ENCODE measurements at regions not wholly inside any gene's neighbourhood (a gene's known extent, or its start where the extent isn't known, plus 50 kb on each side); places are given as distances from the start of the nearest gene placed in this dataset.

GRCh38 chrY:7878719-7879118 lies 967.2 kb upstream of the AMELY start:
- Histone ChIP-seq H3K9me3 (ENCODE audit: low read length) (no peaks in the 10 kb centered on the region), H3K9me2 (ENCODE audit: insufficient read depth, low read length) (no peaks in the 10 kb centered on the region), H3K4me3 (ENCODE audit: low read depth, low read length, poor library complexity, severe bottlenecking) (no peak overlapping the region), H3K4me1 (ENCODE audit: insufficient read depth, low read length, poor library complexity, severe bottlenecking) (no peaks in the 10 kb centered on the region), H3K36me3 (ENCODE audit: insufficient read depth, low read length) (no peaks in the 10 kb centered on the region), H3K4me2 (ENCODE audit: low read length) (no peak overlapping the region), H3K27ac (ENCODE audit: low read depth, low read length, poor library complexity, severe bottlenecking) (no peak overlapping the region), H4K20me1 (ENCODE audit: insufficient read depth, low read length) (no peaks in the 10 kb centered on the region), H2AFZ (ENCODE audit: low read length) (no peak overlapping the region), H3K79me2 (ENCODE audit: insufficient read depth, low read depth, low read length) (no peaks in the 10 kb centered on the region)
- DNase-seq (ENCODE audit: low spot score): no peak
- ChIA-PET POLR2A (no interaction called here), CTCF (ENCODE audit: unreplicated experiment) (no interaction called here)
- TF ChIP-seq CTCF (conservative IDR thresholded peaks at IDR 0.05; ENCODE audit: low read length) (no peak), EZH2phosphoT487 (IDR thresholded peaks at IDR 0.05; ENCODE audit: borderline replicate concordance, low read depth, low read length) (no peak)
- BruUV-seq (replicated peaks): no TSS peak
- intact Hi-C loops (cut with micrococcal nuclease; ENCODE audit: unreplicated experiment): no loop called here

GRCh38 chrY:7877458-7877857 lies 965.9 kb upstream of the AMELY start:
- Histone ChIP-seq H3K4me3 (ENCODE audit: low read depth, low read length, poor library complexity, severe bottlenecking) (no peak overlapping the region), H2AFZ (ENCODE audit: low read length) (no peak overlapping the region), H3K36me3 (ENCODE audit: insufficient read depth, low read length) (no peaks in the 10 kb centered on the region), H3K79me2 (ENCODE audit: insufficient read depth, low read depth, low read length) (no peaks in the 10 kb centered on the region), H3K9me3 (ENCODE audit: low read length) (no peaks in the 10 kb centered on the region), H3K4me2 (ENCODE audit: low read length) (no peak overlapping the region), H3K4me1 (ENCODE audit: insufficient read depth, low read length, poor library complexity, severe bottlenecking) (no peaks in the 10 kb centered on the region), H4K20me1 (ENCODE audit: insufficient read depth, low read length) (no peaks in the 10 kb centered on the region), H3K9me2 (ENCODE audit: insufficient read depth, low read length) (no peaks in the 10 kb centered on the region), H3K27ac (ENCODE audit: low read depth, low read length, poor library complexity, severe bottlenecking) (no peak overlapping the region)
- DNase-seq (ENCODE audit: low spot score): no peak
- ChIA-PET CTCF (ENCODE audit: unreplicated experiment) (no interaction called here), POLR2A (no interaction called here)
- intact Hi-C loops (cut with micrococcal nuclease; ENCODE audit: unreplicated experiment): no loop called here
- no TSS peak for BruUV-seq (replicated peaks)
- no peak for TF ChIP-seq EZH2phosphoT487 (IDR thresholded peaks at IDR 0.05; ENCODE audit: borderline replicate concordance, low read depth, low read length)
- no peak for TF ChIP-seq CTCF (conservative IDR thresholded peaks at IDR 0.05; ENCODE audit: low read length)

GRCh38 chrY:7874080-7874479 lies 962.5 kb upstream of the AMELY start:
- no peaks in the 10 kb centered on the region for H4K20me1 ChIP-seq (ENCODE audit: insufficient read depth, low read length)
- no peaks in the 10 kb centered on the region for H3K4me1 ChIP-seq (ENCODE audit: insufficient read depth, low read length, poor library complexity, severe bottlenecking)
- no peaks in the 10 kb centered on the region for H3K9me2 ChIP-seq (ENCODE audit: insufficient read depth, low read length)
- H3K4me3 ChIP-seq (ENCODE audit: low read depth, low read length, poor library complexity, severe bottlenecking): no peak overlapping the region
- TF ChIP-seq CTCF (conservative IDR thresholded peaks at IDR 0.05; ENCODE audit: low read length) (peak; percentile 60), EZH2phosphoT487 (IDR thresholded peaks at IDR 0.05; ENCODE audit: borderline replicate concordance, low read depth, low read length) (no peak)
- intact Hi-C loops (cut with micrococcal nuclease; ENCODE audit: unreplicated experiment): loop anchor here (5.0 kb wide), 1 partner anchor 152 kb away; no protein-coding TSS in a partner anchor
- ChIA-PET CTCF (ENCODE audit: unreplicated experiment) (no interaction called here), POLR2A (no interaction called here)
- no peaks in the 10 kb centered on the region for H3K79me2 ChIP-seq (ENCODE audit: insufficient read depth, low read depth, low read length)
- no peaks in the 10 kb centered on the region for H3K9me3 ChIP-seq (ENCODE audit: low read length)
- H3K36me3 ChIP-seq (ENCODE audit: insufficient read depth, low read length): no peaks in the 10 kb centered on the region
- H2AFZ ChIP-seq (ENCODE audit: low read length): no peak overlapping the region
- BruUV-seq (replicated peaks): no TSS peak
- no peak overlapping the region for H3K4me2 ChIP-seq (ENCODE audit: low read length)
- peak; percentile 12 for DNase-seq (ENCODE audit: low spot score)
- H3K27ac ChIP-seq (ENCODE audit: low read depth, low read length, poor library complexity, severe bottlenecking): no peak overlapping the region

All from OCI-LY7 (cell line).